ENCODE measurements at regions not wholly inside any gene's neighbourhood (a gene's known extent, or its start where the extent isn't known, plus 50 kb on each side); places are given as distances from the start of the nearest gene placed in this dataset.
"Not testable (repeated sequence)": the region's sequence is repeated elsewhere in the genome, so short reads cannot be mapped to it uniquely, and the experiment has no call there.

- H3K4me3 Mint-ChIP-seq (ENCODE audit: unreplicated experiment) = no peak overlapping the region
Observed at GRCh38 chr4:160100316-160100715, 997.4 kb downstream of the RAPGEF2 start.

DNA sequence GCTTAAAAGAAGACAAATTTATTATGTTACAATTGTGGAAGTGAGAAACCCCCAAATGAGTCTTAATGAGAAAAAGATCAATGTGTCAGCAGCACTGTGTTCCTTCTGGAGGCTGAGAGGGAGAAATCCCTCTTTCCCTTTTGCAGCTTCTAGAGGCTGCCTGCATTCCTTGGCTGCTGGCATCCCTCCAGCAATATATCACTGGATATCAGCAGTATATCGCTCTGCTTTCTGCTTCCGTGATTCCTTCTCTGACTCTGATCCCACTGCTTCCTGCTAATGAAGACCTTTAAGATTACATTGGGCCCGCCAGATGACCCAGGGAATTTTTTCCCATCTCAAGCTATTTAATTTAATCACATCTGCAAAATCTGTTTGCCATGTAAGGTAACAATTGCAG is 1008.0 kb downstream of the RAPGEF2 start:
- BruUV-seq (replicated peaks) = no TSS peak
- TF ChIP-seq CTCF (IDR thresholded peaks at IDR 0.05; ENCODE audit: unreplicated experiment) = no peak
- peaks cover 11% of the 10 kb centered on the region for H3K9me3 Mint-ChIP-seq (ENCODE audit: unreplicated experiment)
- no peaks in the 10 kb centered on the region for H3K4me1 Mint-ChIP-seq (ENCODE audit: insufficient read depth, unreplicated experiment)
- no peaks in the 10 kb centered on the region for H3K36me3 Mint-ChIP-seq (ENCODE audit: insufficient read depth, unreplicated experiment)
- H3K27me3 Mint-ChIP-seq (ENCODE audit: insufficient read depth, unreplicated experiment) = no peaks in the 10 kb centered on the region
- ChIA-PET CTCF (no interaction called here), POLR2A (no interaction called here)
- DNase-seq (ENCODE audit: unreplicated experiment) = no peak
- no peak overlapping the region for H3K4me3 Mint-ChIP-seq (ENCODE audit: unreplicated experiment)
- H3K27ac Mint-ChIP-seq (ENCODE audit: low read depth, unreplicated experiment) = no peak overlapping the region
- intact Hi-C loops (cut with micrococcal nuclease) = no loop called here

More at GRCh38 chr4:160100316-160100715, 997.4 kb downstream of the RAPGEF2 start:
- no peak overlapping the region for H3K27ac Mint-ChIP-seq (ENCODE audit: low read depth, unreplicated experiment)
- H3K4me1 Mint-ChIP-seq (ENCODE audit: insufficient read depth, unreplicated experiment) = no peaks in the 10 kb centered on the region
- POLR2A ChIA-PET = no interaction called here
- no peaks in the 10 kb centered on the region for H3K36me3 Mint-ChIP-seq (ENCODE audit: insufficient read depth, unreplicated experiment)
- BruUV-seq (replicated peaks) = no TSS peak
- intact Hi-C loops (cut with micrococcal nuclease) = no loop called here
- no peak for DNase-seq (ENCODE audit: unreplicated experiment)
- H3K9me3 Mint-ChIP-seq (ENCODE audit: unreplicated experiment) = peaks cover 5% of the 10 kb centered on the region
- CTCF ChIA-PET = interaction anchor here (0.6 kb wide), 1 partner anchor 833 kb away, joined by 3 read pairs; no protein-coding TSS in a partner anchor
- no peaks in the 10 kb centered on the region for H3K27me3 Mint-ChIP-seq (ENCODE audit: insufficient read depth, unreplicated experiment)
- TF ChIP-seq CTCF (IDR thresholded peaks at IDR 0.05; ENCODE audit: unreplicated experiment) = no peak

GRCh38 chr4:160117686-160118085 is 1014.8 kb downstream of the RAPGEF2 start:
- H3K9me3 Mint-ChIP-seq (ENCODE audit: unreplicated experiment) = no peaks in the 10 kb centered on the region
- ChIA-PET POLR2A (no interaction called here), CTCF (no interaction called here)
- no TSS peak for BruUV-seq (replicated peaks)
- H3K27ac Mint-ChIP-seq (ENCODE audit: low read depth, unreplicated experiment) = no peak overlapping the region
- no peak overlapping the region for H3K4me3 Mint-ChIP-seq (ENCODE audit: unreplicated experiment)
- H3K36me3 Mint-ChIP-seq (ENCODE audit: insufficient read depth, unreplicated experiment) = no peaks in the 10 kb centered on the region
- no peaks in the 10 kb centered on the region for H3K4me1 Mint-ChIP-seq (ENCODE audit: insufficient read depth, unreplicated experiment)
- no peak for DNase-seq (ENCODE audit: unreplicated experiment)
- no peaks in the 10 kb centered on the region for H3K27me3 Mint-ChIP-seq (ENCODE audit: insufficient read depth, unreplicated experiment)
- intact Hi-C loops (cut with micrococcal nuclease) = no loop called here
- no peak for TF ChIP-seq CTCF (IDR thresholded peaks at IDR 0.05; ENCODE audit: unreplicated experiment)

DNA sequence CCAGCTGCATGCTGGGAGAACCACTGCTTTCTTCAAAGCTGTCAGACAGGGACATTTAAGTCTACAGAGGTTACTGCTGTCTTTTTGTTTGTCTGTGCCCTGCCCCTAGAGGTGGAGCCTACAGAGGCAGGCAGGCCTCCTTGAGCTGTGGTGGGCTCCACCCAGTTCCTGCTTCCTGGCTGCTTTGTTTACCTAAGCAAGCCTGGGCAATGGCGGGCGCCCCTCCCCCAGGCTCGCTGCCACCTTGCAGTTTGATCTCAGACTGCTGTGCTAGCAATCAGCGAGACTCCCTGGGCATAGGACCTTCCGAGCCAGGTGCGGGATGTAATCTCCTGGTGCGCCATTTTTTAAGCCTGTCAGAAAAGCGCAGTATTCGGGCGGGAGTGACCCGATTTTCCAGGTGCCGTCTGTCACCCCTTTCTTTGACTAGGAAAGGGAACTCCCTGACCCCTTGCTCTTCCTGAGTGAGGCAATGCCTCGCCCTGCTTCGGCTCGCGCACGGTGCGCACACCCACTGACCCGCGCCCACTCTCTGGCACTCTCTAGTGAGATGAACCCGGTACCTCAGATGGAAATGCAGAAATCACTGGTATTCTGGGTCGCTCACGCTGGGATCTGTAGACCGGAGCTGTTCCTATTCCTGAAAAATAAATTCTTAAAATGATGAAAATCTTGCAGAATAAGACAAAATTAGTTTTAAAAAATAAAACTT is 1022.9 kb downstream of the RAPGEF2 start:
- DNase-seq (ENCODE audit: unreplicated experiment); H3K4me3 Mint-ChIP-seq (ENCODE audit: unreplicated experiment); intact Hi-C loops (cut with micrococcal nuclease); H3K27ac Mint-ChIP-seq (ENCODE audit: low read depth, unreplicated experiment); POLR2A ChIA-PET; BruUV-seq (replicated peaks); H3K36me3 Mint-ChIP-seq (ENCODE audit: insufficient read depth, unreplicated experiment); CTCF ChIA-PET; H3K27me3 Mint-ChIP-seq (ENCODE audit: insufficient read depth, unreplicated experiment); H3K9me3 Mint-ChIP-seq (ENCODE audit: unreplicated experiment): not testable (repeated sequence)
- H3K4me1 Mint-ChIP-seq (ENCODE audit: insufficient read depth, unreplicated experiment) = peaks cover 12% of the 10 kb centered on the region

GRCh38 chr4:160127211-160127610 is 1024.3 kb downstream of the RAPGEF2 start:
- Mint-ChIP-seq H3K36me3 (ENCODE audit: insufficient read depth, unreplicated experiment) (peaks cover 4% of the 10 kb centered on the region), H3K4me1 (ENCODE audit: insufficient read depth, unreplicated experiment) (peaks cover 12% of the 10 kb centered on the region), H3K4me3 (ENCODE audit: unreplicated experiment) (no peak overlapping the region), H3K27me3 (ENCODE audit: insufficient read depth, unreplicated experiment) (no peaks in the 10 kb centered on the region), H3K9me3 (ENCODE audit: unreplicated experiment) (peaks cover 7% of the 10 kb centered on the region), H3K27ac (ENCODE audit: low read depth, unreplicated experiment) (no peak overlapping the region)
- POLR2A ChIA-PET = no interaction called here
- no peak for TF ChIP-seq CTCF (IDR thresholded peaks at IDR 0.05; ENCODE audit: unreplicated experiment)
- no TSS peak for BruUV-seq (replicated peaks)
- CTCF ChIA-PET = interaction anchor here (0.6 kb wide), 1 partner anchor 33 kb away, joined by 3 read pairs; no protein-coding TSS in a partner anchor
- DNase-seq (ENCODE audit: unreplicated experiment) = no peak
- intact Hi-C loops (cut with micrococcal nuclease) = no loop called here
